VCaP (cell line): ENCODE measurements at regions not wholly inside any gene's neighbourhood (a gene's known extent, or its start where the extent isn't known, plus 50 kb on each side); places are given as distances from the start of the nearest gene placed in this dataset.
"Not testable (repeated sequence)": the region's sequence is repeated elsewhere in the genome, so short reads cannot be mapped to it uniquely, and the experiment has no call there.

Experiments
- H3K27ac ChIP-seq: fragments of 450-650 bp; 2 replicates; pipeline ENCODE4 v1.5.1; 2017
- CTCF ChIP-seq: fragments of 450-650 bp; conservative IDR thresholded peaks from 2 replicates; pipeline ENCODE4 v1.5.1; 2017; ENCODE audit warnings: mild to moderate bottlenecking, moderate library complexity

GRCh38 chr6:103356531-103356930 is 1503.2 kb downstream of the HACE1 start:
- H3K27ac ChIP-seq, result no peak overlapping the region

GRCh38 chr6:103344554-103345163 is 1515.1 kb downstream of the HACE1 start:
- no peak for TF ChIP-seq CTCF
- no peak overlapping the region for H3K27ac ChIP-seq

More at GRCh38 chr6:103356531-103356930, 1503.2 kb downstream of the HACE1 start:
- no peak for TF ChIP-seq CTCF

GRCh38 chr6:103335412-103335811 is 1524.3 kb downstream of the HACE1 start:
- TF ChIP-seq CTCF, result no peak
- H3K27ac ChIP-seq, result no peak overlapping the region

GRCh38 chr6:103326760-103327757 is 1532.7 kb downstream of the HACE1 start:
- TF ChIP-seq CTCF, result no peak
- no peak overlapping the region for H3K27ac ChIP-seq

GRCh38 chr6:103313432-103313831 is 1546.3 kb downstream of the HACE1 start:
- H3K27ac ChIP-seq, result no peak overlapping the region
- TF ChIP-seq CTCF, result no peak

- H3K27ac ChIP-seq, result not testable (repeated sequence)
These were observed 1565.3 kb downstream of the HACE1 start for GRCh38 chr6:103294376-103294775.

- TF ChIP-seq CTCF, result no peak
- no peak overlapping the region for H3K27ac ChIP-seq
These were observed 1574.9 kb downstream of the HACE1 start for GRCh38 chr6:103284835-103285234.

GRCh38 chr6:103280417-103280816 is 1579.3 kb downstream of the HACE1 start:
- no peak overlapping the region for H3K27ac ChIP-seq
- no peak for TF ChIP-seq CTCF
